GM13977 (cell line): ENCODE measurements at regions not wholly inside any gene's neighbourhood (a gene's known extent, or its start where the extent isn't known, plus 50 kb on each side); places are given as distances from the start of the nearest gene placed in this dataset.
"Not testable (repeated sequence)": the region's sequence is repeated elsewhere in the genome, so short reads cannot be mapped to it uniquely, and the experiment has no call there.

Source experiments
- DNase-seq: peaks from one replicate; pipeline ENCODE4 v3.0.0; 2012; ENCODE audit warnings: low spot score
- in situ Hi-C: fragments of 300-500 bp; cut with MboI; formaldehyde crosslinking; loops from one replicate; pipeline ENCODE4 v1.12.0; 2022; ENCODE audit warnings: low sequenced_read_pairs, low pct_unique_long_range_greater_than_20kb, mixed read lengths, inconsistent platforms; ENCODE audit not compliant: unreplicated experiment
- TF ChIP-seq, protein P1 (sequence below): IDR thresholded peaks from 2 replicates; pipeline ENCODE4 v1.5.1; 2012; ENCODE audit warnings: mild to moderate bottlenecking, control low read depth; ENCODE audit not compliant: insufficient read depth; ENCODE audit errors: extremely low read depth, missing control alignments

DNA sequence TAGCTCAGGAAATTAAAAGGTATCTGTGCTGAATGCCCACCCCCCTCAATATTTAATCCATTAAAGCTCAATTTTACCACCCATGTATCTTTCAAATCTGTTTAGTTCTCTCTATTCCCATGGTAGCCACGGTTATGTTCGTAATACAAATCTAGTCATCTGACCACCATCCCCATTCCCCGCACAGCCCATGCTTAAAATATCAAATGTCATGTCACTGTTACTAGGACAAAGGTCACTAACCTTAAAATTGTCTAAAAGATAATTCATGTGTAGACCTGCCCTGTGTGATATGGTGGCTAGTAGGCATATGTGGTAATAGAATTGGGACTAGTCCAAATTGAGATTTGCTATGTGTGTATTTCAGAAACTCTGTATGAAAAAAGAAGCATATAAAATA lies 728.5 kb upstream of the B3GALT2 start:
- in situ Hi-C loops, result no loop called here
- TF ChIP-seq, protein P1, sequence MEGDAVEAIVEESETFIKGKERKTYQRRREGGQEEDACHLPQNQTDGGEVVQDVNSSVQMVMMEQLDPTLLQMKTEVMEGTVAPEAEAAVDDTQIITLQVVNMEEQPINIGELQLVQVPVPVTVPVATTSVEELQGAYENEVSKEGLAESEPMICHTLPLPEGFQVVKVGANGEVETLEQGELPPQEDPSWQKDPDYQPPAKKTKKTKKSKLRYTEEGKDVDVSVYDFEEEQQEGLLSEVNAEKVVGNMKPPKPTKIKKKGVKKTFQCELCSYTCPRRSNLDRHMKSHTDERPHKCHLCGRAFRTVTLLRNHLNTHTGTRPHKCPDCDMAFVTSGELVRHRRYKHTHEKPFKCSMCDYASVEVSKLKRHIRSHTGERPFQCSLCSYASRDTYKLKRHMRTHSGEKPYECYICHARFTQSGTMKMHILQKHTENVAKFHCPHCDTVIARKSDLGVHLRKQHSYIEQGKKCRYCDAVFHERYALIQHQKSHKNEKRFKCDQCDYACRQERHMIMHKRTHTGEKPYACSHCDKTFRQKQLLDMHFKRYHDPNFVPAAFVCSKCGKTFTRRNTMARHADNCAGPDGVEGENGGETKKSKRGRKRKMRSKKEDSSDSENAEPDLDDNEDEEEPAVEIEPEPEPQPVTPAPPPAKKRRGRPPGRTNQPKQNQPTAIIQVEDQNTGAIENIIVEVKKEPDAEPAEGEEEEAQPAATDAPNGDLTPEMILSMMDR, result no peak
- no peak for DNase-seq

GRCh38 chr1:193909406-193910082 lies 723.1 kb upstream of the B3GALT2 start:
- no peak for DNase-seq
- TF ChIP-seq, protein P1, result no peak
- in situ Hi-C loops, result no loop called here

GRCh38 chr1:193905288-193906085 lies 719.1 kb upstream of the B3GALT2 start:
- no peak for DNase-seq
- TF ChIP-seq, protein P1, result no peak
- in situ Hi-C loops, result no loop called here

GRCh38 chr1:193891788-193892187 lies 705.4 kb upstream of the B3GALT2 start:
- TF ChIP-seq, protein P1, result no peak
- in situ Hi-C loops, result no loop called here
- DNase-seq, result no peak

- no peak for DNase-seq
- in situ Hi-C loops, result no loop called here
- TF ChIP-seq, protein P1, result no peak
Observed at GRCh38 chr1:193890935-193891334, 704.5 kb upstream of the B3GALT2 start.

- in situ Hi-C loops, result no loop called here
- no peak for DNase-seq
Observed at GRCh38 chr1:193884848-193885558, 698.6 kb upstream of the B3GALT2 start.

DNA sequence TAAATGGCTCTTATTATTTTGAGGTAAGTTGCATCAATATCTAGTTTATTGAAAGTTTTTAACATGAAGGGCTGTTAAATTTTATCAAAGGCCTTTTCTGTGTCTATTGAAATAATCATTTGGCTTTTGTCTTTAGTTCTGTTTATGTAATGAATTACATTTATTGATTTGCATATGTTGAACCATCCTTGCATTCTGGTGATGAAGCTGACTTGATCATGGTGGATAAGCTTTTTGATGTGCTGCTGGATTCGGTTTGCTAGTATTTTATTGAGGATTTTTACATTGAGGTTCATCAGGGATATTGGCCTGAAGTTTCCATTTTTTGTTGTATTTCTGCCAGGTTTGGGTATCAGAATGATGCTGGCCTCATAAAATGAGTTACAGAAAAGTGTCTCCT lies 691.5 kb upstream of the B3GALT2 start:
- in situ Hi-C loops, result not testable (repeated sequence)

More at GRCh38 chr1:193884848-193885558, 698.6 kb upstream of the B3GALT2 start:
- TF ChIP-seq, protein P1, result no peak

More for the DNA sequence above, 691.5 kb upstream of the B3GALT2 start:
- DNase-seq, result not testable (repeated sequence)
